Endothelial cell of umbilical vein (primary cell): ENCODE measurements at regions not wholly inside any gene's neighbourhood (a gene's known extent, or its start where the extent isn't known, plus 50 kb on each side); places are given as distances from the start of the nearest gene placed in this dataset.

Source experiments
- BruUV-seq: library from RNA; stranded (reverse); fragments of 400-500 nt; replicated peaks from 2 replicates; lab custom pipeline; 2021; lab: Mats Ljungman, UMichigan
- CTCF ChIA-PET: fragments of 300-600, 350-600 bp; sonication (Branson Sonifier 250); formaldehyde crosslinking; loops from one replicate; lab custom pipeline; 2021; ENCODE audit warnings: antibody characterized with exemption, inconsistent platforms; lab: Charles Lee
- POLR2A ChIA-PET: fragments of 300-600, 350-600 bp; sonication (Branson Sonifier 250); formaldehyde crosslinking; loops from one replicate; lab custom pipeline; 2021; ENCODE audit warnings: antibody characterized with exemption, inconsistent platforms; lab: Charles Lee
- DNase-seq: peaks from one replicate; pipeline ENCODE4 v3.0.0-alpha.2; 2011; ENCODE audit warnings: low read depth, low spot score
- FAIRE-seq: peaks from 2 replicates; lab custom pipeline; 2011; peaks lifted over from hg19 to GRCh38; lab: Jason Lieb, UNC
- H2AFZ ChIP-seq: 2 replicates; pipeline ENCODE4 v1.6.0; 2012; ENCODE audit warnings: low read depth, low read length, control low read depth, inconsistent platforms
- H3K27ac ChIP-seq: 2 replicates; pipeline ENCODE4 v1.5.1; 2011; ENCODE audit warnings: low read depth, mild to moderate bottlenecking, control low read depth, low read length, moderate library complexity; ENCODE audit not compliant: insufficient read depth
- H3K27me3 ChIP-seq, 2 experiments: 2 replicates each; pipeline versions ENCODE4 v1.6.0 to v1.6.1; 2011; ENCODE audit warnings: low read length in 2 of 2, mixed read lengths in 1 of 2; ENCODE audit not compliant: control insufficient read depth in 2 of 2, insufficient read depth in 2 of 2
- H3K36me3 ChIP-seq, 2 experiments: 2 replicates in 1 of 2; 3 replicates in 1 of 2; pipeline ENCODE4 v1.5.1; 2011; ENCODE audit warnings: low read length in 2 of 2, mild to moderate bottlenecking in 1 of 2, moderate library complexity in 1 of 2; ENCODE audit not compliant: control insufficient read depth in 2 of 2, insufficient read depth in 2 of 2; ENCODE audit errors: extremely low read depth in 1 of 2
- H3K4me1 ChIP-seq: 3 replicates; pipeline ENCODE4 v1.5.1; 2011; ENCODE audit warnings: mild to moderate bottlenecking, low read length; ENCODE audit not compliant: control insufficient read depth, insufficient read depth; ENCODE audit errors: extremely low read depth
- H3K4me2 ChIP-seq: 2 replicates; pipeline ENCODE4 v1.6.1; 2011; ENCODE audit warnings: low read length, control low read depth, mixed read lengths; ENCODE audit not compliant: insufficient read depth
- H3K4me3 ChIP-seq, 3 experiments: fragments of 200-600 bp in 1 of 3; sonication (generic), shearing (Covaris generic) in 1 of 3; replicated peaks in 1 of 3; 2 replicates each; pipeline ENCODE4 v1.5.1; 2011 to 2016; ENCODE audit warnings: control low read depth in 3 of 3, low read length in 3 of 3, mild to moderate bottlenecking in 2 of 3, inconsistent platforms in 1 of 3, low read depth in 1 of 3, moderate library complexity in 1 of 3; ENCODE audit not compliant: insufficient read depth in 1 of 3
- H3K79me2 ChIP-seq: 2 replicates; pipeline ENCODE4 v1.6.0; 2012; ENCODE audit warnings: low read length, inconsistent platforms; ENCODE audit not compliant: control insufficient read depth, insufficient read depth
- H3K9ac ChIP-seq: replicated peaks from 2 replicates; pipeline ENCODE3; 2011; ENCODE audit warnings: low read length, control low read depth; ENCODE audit not compliant: insufficient read depth; ENCODE audit errors: extremely low read depth
- H3K9me1 ChIP-seq: replicated peaks from 3 replicates; pipeline ENCODE4 v1.6.0; 2011; ENCODE audit warnings: mild to moderate bottlenecking, low read length; ENCODE audit not compliant: control insufficient read depth, insufficient read depth; ENCODE audit errors: extremely low read depth
- H3K9me3 ChIP-seq: replicated peaks from 2 replicates; pipeline ENCODE4 v1.5.1; 2012; ENCODE audit warnings: low read length, inconsistent platforms; ENCODE audit not compliant: control insufficient read depth, insufficient read depth
- H4K20me1 ChIP-seq: replicated peaks from 2 replicates; pipeline ENCODE3; 2011; ENCODE audit warnings: mild to moderate bottlenecking, low read length; ENCODE audit not compliant: control insufficient read depth, insufficient read depth; ENCODE audit errors: extremely low read depth
- EZH2 ChIP-seq: IDR thresholded peaks from 2 replicates; pipeline ENCODE4 v1.6.1; 2012; ENCODE audit warnings: borderline replicate concordance, low read depth, mild to moderate bottlenecking, moderate library complexity, low read length, inconsistent platforms; ENCODE audit not compliant: severe bottlenecking
- FOS ChIP-seq: IDR thresholded peaks from 2 replicates; pipeline ENCODE4 v1.6.1; 2011; ENCODE audit warnings: mild to moderate bottlenecking, low read length, moderate library complexity, borderline replicate concordance; ENCODE audit not compliant: insufficient read depth
- GATA2 ChIP-seq: IDR thresholded peaks from 2 replicates; pipeline ENCODE4 v1.7.0; 2011; ENCODE audit warnings: low read depth, mild to moderate bottlenecking, moderate library complexity, mixed read lengths, low read length; ENCODE audit not compliant: insufficient read length, insufficient read depth
- JUN ChIP-seq: IDR thresholded peaks from 2 replicates; pipeline ENCODE4 v1.6.1; 2011; ENCODE audit warnings: borderline replicate concordance, low read depth; ENCODE audit not compliant: insufficient read length, insufficient read depth
- MAX ChIP-seq: IDR thresholded peaks from 2 replicates; pipeline ENCODE4 v1.6.1; 2011; ENCODE audit not compliant: insufficient read depth, insufficient read length
- MYC ChIP-seq: IDR thresholded peaks from one replicate; pipeline ENCODE4 v1.6.1; 2011; ENCODE audit warnings: mild to moderate bottlenecking, low read depth, low read length
- POLR2A ChIP-seq: IDR thresholded peaks from 2 replicates; pipeline ENCODE4 v1.6.1; 2012; ENCODE audit warnings: low read depth, mild to moderate bottlenecking, control low read depth, low read length
- POLR2AphosphoS5 ChIP-seq: IDR thresholded peaks from 2 replicates; pipeline ENCODE4 v1.6.1; 2012; ENCODE audit warnings: low read depth, mild to moderate bottlenecking, control low read depth, low read length, moderate library complexity; ENCODE audit not compliant: insufficient read depth
- dilution Hi-C: fragments of 300-500 bp; cut with MboI; formaldehyde crosslinking; loops from one replicate; pipeline ENCODE4 v1.15.0; 2019; ENCODE audit warnings: low sequenced_read_pairs; ENCODE audit not compliant: extremely low pct_ligation_motif_present
- intact Hi-C: fragments of 100-400 bp; cut with micrococcal nuclease; formaldehyde crosslinking; loops from one replicate; pipeline ENCODE4 v1.10.0; 2022
- TF ChIP-seq, protein P1 (sequence below), 2 donors: IDR thresholded peaks; 1 replicate in 1 of 2; 2 replicates in 1 of 2; pipeline ENCODE4 v1.5.1; 2011; ENCODE audit warnings: low read length in 2 of 2, mild to moderate bottlenecking in 2 of 2, moderate library complexity in 2 of 2, control low read depth in 1 of 2, inconsistent platforms in 1 of 2, low read depth in 1 of 2; ENCODE audit not compliant: insufficient read depth in 1 of 2; ENCODE audit errors: extremely low read depth in 1 of 2

DNA sequence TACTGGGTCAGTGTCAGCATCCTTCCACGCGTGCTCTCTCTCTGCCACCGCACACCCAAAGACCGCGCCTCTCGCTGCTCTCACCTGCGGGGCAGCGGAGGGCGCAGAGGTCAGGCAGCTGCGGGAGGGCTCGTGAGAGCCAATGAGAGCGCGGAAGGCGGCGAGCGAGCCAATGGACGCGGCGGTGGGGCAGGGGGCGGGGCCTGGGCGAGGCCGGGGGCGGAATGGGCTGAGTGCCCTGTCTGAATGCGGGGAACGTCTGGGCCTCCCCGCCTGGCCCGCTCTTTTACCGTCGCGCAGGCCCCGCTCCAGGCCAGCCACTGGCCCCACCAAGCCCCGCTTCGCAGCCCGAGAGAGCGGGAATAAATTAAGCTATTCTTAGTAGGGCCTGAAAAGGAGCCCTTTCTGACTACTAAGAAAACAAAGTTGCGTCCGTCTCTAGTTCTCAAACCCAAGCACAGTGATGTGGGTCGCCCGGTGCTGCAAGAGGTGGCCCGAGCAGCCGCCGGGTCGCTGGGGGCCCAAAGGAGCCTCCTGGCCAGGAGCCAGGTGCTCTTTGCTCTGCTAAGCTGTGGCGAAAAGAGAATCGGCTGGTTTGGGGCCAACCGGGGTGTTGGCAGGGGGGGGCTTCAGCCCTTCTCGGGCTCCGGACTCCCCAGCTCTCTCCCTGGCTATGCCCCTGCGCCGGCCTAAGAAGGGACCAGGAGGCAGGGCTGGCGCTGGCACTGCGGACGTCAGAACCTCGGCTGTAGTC lies 81.1 kb upstream of the GLI2 start:
- TF ChIP-seq POLR2AphosphoS5 (no peak), MAX (no peak), MYC (no peak), POLR2A (no peak), JUN (no peak), EZH2 (no peak), FOS (no peak), GATA2 (no peak)
- TF ChIP-seq, protein P1, sequence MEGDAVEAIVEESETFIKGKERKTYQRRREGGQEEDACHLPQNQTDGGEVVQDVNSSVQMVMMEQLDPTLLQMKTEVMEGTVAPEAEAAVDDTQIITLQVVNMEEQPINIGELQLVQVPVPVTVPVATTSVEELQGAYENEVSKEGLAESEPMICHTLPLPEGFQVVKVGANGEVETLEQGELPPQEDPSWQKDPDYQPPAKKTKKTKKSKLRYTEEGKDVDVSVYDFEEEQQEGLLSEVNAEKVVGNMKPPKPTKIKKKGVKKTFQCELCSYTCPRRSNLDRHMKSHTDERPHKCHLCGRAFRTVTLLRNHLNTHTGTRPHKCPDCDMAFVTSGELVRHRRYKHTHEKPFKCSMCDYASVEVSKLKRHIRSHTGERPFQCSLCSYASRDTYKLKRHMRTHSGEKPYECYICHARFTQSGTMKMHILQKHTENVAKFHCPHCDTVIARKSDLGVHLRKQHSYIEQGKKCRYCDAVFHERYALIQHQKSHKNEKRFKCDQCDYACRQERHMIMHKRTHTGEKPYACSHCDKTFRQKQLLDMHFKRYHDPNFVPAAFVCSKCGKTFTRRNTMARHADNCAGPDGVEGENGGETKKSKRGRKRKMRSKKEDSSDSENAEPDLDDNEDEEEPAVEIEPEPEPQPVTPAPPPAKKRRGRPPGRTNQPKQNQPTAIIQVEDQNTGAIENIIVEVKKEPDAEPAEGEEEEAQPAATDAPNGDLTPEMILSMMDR (IDR thresholded peaks at IDR 0.05; ENCODE audit: extremely low read depth in 1 of 2, insufficient read depth in 1 of 2, low read depth in 1 of 2, low read length in 2 of 2), result no peak
- no peaks in the 10 kb centered on the region for H3K79me2 ChIP-seq
- H3K4me2 ChIP-seq, result no peak overlapping the region
- no peak overlapping the region for H3K4me3 ChIP-seq
- ChIA-PET CTCF (no interaction called here), POLR2A (no interaction called here)
- H2AFZ ChIP-seq, result no peak overlapping the region
- H3K27me3 ChIP-seq, result peaks cover 0 to 2% of the 10 kb centered on the region in 2 experiments
- H3K4me1 ChIP-seq, result no peaks in the 10 kb centered on the region
- FAIRE-seq (no peak), DNase-seq (no peak)
- intact Hi-C loops (no loop called here), dilution Hi-C loops (no loop called here)
- H3K36me3 ChIP-seq, result no peaks in the 10 kb centered on the region
- BruUV-seq, result no TSS peak
- no peaks in the 10 kb centered on the region for H3K9me1 ChIP-seq
- no peak overlapping the region for H3K27ac ChIP-seq
- no peaks in the 10 kb centered on the region for H4K20me1 ChIP-seq
- no peaks in the 10 kb centered on the region for H3K9me3 ChIP-seq
- no peak overlapping the region for H3K9ac ChIP-seq
